Hypothalamus (tissue), 51 donors: ENCODE measurements at regions not wholly inside any gene's neighbourhood (a gene's known extent, or its start where the extent isn't known, plus 50 kb on each side); places are given as distances from the start of the nearest gene placed in this dataset.
"Not testable (repeated sequence)": the region's sequence is repeated elsewhere in the genome, so short reads cannot be mapped to it uniquely, and the experiment has no call there.

Source experiments
- DNase-seq, 51 donors: peaks; one replicate each; lab custom pipeline; 2025; lab: John Stamatoyannopoulos, UW

GRCh38 chr2:142299021-142299420 is 168.2 kb upstream of the LRP1B start:
- DNase-seq = no peak

- DNase-seq = no peak
Observed at GRCh38 chr2:142294225-142294624, 163.4 kb upstream of the LRP1B start.

DNA sequence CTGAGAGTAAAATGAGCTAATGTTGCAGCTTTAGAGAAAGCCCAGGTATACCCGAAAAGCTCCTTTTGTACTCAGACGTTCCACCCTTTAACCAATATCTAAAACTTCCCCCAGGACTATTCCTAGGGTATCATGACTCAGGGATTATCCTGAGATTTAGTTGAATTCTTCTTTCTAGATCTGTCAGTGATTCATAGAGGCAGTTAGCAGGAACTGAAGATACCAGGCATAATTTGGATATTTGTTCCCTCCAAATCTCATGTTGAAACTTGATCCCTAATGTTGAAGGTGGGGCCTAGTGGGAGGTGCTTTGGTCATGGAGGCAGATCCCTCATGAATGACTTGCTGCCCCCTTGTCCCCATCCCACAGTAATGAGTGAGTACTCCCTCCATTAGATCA is 161.2 kb upstream of the LRP1B start:
- DNase-seq = no peak

- DNase-seq = no peak
Observed at GRCh38 chr2:142290931-142291330, 160.1 kb upstream of the LRP1B start.

DNA sequence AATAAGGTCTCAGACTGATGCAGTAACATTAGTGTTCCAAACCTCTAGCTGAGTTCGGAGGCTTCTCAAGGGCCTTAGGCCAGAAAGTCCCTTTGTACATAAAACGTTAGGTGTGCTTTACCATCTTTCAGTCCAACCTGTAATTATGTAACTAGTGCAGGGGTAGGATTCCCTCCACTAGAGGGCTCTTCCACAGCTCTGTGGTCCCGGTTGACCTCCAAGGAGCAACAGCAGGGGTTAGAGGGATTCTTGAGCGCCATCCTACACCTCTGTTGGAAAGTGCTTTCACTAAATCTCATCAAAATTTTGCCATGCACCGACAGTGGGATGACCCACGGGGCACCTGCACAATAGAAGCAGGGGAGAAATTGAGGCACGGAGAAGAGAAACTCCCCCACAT is 155.8 kb upstream of the LRP1B start:
- DNase-seq = no peak

DNA sequence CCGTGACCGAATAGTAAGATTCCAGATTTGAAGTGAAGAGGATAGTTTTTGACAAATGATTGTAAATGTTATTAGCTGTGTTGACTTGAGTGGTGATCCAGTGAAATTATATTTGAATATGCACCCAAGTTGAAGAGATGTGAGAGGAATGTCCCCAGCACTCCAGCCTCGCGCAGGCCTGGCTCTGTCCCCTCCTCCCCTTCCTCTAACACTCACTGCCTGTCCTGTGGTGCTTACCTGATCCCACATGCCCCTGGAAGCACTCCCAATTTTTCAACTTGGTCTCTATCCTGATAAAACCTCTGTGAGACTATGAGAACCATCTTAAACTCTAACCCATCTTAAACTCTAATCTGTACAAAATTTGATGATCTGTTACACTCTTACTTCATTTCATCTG is 154.7 kb upstream of the LRP1B start:
- no peak for DNase-seq

DNA sequence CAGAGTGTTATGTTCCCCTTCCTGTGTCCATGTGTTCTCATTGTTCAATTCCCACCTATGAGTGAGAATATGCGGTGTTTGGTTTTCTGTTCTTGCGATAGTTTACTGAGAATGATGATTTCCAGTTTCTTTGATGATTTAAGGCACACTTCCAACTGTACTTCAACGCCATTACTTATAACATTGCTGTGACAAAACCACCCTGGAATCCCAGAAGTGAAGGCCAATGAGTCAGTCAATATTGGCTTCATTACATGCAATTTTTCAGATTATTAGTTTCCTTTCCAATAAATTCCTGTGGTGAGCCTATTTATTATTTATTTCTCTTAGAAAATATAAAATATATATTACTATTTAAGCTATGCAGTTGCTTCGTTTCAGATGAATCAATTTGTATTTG is 153.5 kb upstream of the LRP1B start:
- DNase-seq = not testable (repeated sequence)

DNA sequence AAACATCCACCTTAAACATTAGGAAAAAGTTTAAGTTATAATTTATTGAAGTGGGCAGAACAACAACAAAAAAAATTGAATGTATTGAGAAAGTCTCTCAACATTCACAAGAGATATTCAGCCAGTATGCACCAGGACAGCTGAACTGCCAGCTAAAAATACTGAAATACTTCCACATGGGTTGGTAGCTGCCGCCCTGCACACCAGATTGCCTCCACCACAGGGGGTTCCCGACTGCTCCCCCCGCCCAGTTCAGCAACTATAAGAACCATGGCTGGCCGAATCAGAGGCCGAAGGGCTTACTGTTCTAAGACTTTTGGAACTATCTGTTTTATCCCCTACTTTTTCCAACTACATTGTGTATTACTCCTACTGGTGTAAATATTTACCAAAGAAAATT is 150.0 kb upstream of the LRP1B start:
- DNase-seq = no peak

- no peak for DNase-seq
Observed at GRCh38 chr2:142270990-142271389, 140.2 kb upstream of the LRP1B start.

GRCh38 chr2:142270291-142270690 is 139.5 kb upstream of the LRP1B start:
- no peak for DNase-seq

DNA sequence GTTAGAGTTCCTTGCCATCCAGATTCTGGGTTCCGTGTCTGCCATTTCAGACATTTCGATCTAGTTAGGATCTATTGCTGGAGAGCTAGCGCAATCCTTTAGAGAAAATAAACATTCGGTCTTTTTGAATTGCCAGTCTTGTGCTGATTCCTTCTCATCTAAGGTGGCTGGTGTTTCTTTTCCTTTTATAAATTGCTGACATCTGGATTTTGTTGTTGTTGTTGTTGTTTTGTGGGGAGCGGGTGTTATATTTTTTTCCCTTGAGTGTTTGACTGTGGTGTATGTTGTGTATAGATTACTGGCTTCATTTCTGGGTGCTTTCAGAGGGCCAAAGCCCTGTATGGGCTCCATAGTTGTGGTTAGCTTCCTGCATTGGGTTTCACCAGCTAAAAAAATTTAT is 128.5 kb upstream of the LRP1B start:
- no peak for DNase-seq

- DNase-seq = no peak
Observed at GRCh38 chr2:142254031-142254430, 123.2 kb upstream of the LRP1B start.

- DNase-seq = no peak
Observed at GRCh38 chr2:142241016-142241415, 110.2 kb upstream of the LRP1B start.

- DNase-seq = peak in 1 of 51 donors; percentile 2
Observed at GRCh38 chr2:142236181-142236580, 105.4 kb upstream of the LRP1B start.

DNA sequence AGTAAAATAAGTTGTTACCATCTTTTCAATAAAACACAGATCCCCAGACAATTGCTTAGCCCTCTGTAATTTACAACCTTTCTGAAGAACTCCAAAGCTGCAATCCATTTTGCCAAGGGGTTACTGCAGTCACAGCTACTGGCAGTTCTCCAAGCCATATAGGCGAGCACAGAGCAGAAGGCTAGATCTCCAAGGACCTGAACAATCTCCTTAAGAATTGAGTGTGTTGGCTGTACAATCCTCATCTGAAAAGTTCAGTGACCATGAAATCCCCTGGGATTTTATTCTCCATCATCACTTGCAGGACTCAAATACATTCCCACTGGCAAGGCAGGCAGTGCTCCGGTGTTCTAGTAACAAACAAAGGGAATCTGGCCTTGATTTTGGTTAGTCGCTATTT is 103.9 kb upstream of the LRP1B start:
- DNase-seq = no peak

- no peak for DNase-seq
Observed at GRCh38 chr2:142223309-142223708, 92.5 kb upstream of the LRP1B start.

DNA sequence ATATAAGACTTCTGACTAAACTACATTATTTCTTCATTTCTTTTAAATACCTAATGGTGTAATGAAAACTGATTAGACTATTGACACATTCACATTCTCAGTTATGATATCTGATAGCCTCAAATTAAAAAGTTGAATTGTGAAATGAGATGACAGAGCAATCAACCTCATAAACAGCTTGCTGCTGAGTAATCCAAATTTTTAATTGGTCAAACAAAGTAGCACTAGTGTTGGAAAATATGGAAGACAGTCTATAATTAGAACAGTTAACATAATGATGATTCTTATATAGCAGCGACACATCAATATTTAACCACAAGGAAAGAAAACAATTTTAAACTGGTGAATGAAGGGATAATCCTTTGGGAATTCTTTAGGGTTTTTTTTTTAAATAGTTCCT is 91.9 kb upstream of the LRP1B start:
- no peak for DNase-seq

GRCh38 chr2:142220901-142221300 is 90.1 kb upstream of the LRP1B start:
- no peak for DNase-seq

GRCh38 chr2:142220239-142220638 is 89.4 kb upstream of the LRP1B start:
- no peak for DNase-seq

- DNase-seq = no peak
Observed at GRCh38 chr2:142218471-142218870, 87.7 kb upstream of the LRP1B start.

GRCh38 chr2:142217804-142218203 is 87.0 kb upstream of the LRP1B start:
- no peak for DNase-seq

DNA sequence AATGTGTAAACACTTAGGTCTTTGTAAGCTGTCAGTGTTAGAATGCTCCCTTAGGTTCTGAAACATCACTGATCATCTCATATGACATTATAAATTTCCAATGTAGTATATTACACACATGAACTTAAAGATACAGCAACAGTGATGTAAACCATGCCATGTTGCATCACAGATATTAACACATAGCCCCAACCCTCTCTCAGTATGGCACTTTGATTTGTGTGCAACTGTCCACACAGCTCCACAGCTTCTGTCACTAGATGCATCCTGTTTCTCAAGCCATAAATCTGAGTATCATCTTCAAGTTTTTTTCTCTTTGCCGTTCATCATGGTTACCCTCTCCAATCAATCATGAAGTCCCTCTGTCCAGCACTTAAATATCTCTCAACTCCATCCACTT is 69.2 kb upstream of the LRP1B start:
- no peak for DNase-seq

GRCh38 chr2:142199073-142199472 is 68.3 kb upstream of the LRP1B start:
- no peak for DNase-seq

DNA sequence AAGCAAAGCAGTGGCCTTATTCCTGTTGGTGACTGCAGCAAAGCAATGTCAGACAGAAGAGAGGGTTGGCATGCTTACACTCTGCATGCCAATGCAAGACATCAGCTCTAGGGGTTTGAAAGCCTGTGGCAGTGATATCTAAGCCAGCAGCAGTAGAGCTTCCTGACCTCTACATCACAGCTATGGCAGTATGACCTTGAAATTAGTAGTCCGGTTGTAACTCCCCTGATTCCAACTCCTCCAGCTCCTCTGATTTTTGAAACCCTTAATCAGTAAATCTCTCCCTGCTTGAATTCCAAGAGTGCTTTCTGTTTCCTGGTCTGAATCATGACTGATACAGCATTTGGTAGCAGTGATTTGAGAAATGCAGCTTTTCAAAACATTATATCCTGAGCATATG is 60.0 kb upstream of the LRP1B start:
- DNase-seq = no peak
